Neural cell (in vitro differentiated cells): ENCODE measurements at regions not wholly inside any gene's neighbourhood (a gene's known extent, or its start where the extent isn't known, plus 50 kb on each side); places are given as distances from the start of the nearest gene placed in this dataset.

Experiments used
- H2AFZ ChIP-seq: fragments of 200-600, 300-800 bp; sonication (generic), shearing (Covaris generic); 2 replicates; pipeline ENCODE4 v1.6.0; 2014; ENCODE audit warnings: low read depth, mild to moderate bottlenecking, antibody characterized with exemption, low read length, moderate library complexity
- H3F3A ChIP-seq: fragments of 200-600 bp; shearing (Covaris generic); 2 replicates; pipeline ENCODE4 v1.6.1; 2016; ENCODE audit warnings: mild to moderate bottlenecking, moderate library complexity, mixed read lengths, antibody characterized with exemption, low read length; ENCODE audit not compliant: insufficient read depth, poor library complexity, severe bottlenecking
- H3K27ac ChIP-seq: fragments of 200-600, 300-800 bp; sonication (generic), shearing (Covaris generic); 2 replicates; pipeline ENCODE4 v1.5.1; 2014; ENCODE audit warnings: mild to moderate bottlenecking, low read length, moderate library complexity
- H3K27me3 ChIP-seq: fragments of 300-800, 200-600 bp; sonication (generic), shearing (Covaris generic); 2 replicates; pipeline ENCODE4 v1.6.0; 2014; ENCODE audit warnings: mild to moderate bottlenecking, low read depth, low read length, moderate library complexity; ENCODE audit not compliant: insufficient read depth
- H3K36me3 ChIP-seq: fragments of 300-800, 200-600 bp; sonication (generic), shearing (Covaris generic); 2 replicates; pipeline ENCODE4 v1.5.1; 2014; ENCODE audit warnings: mild to moderate bottlenecking, antibody characterized with exemption, low read length, moderate library complexity; ENCODE audit not compliant: insufficient read depth
- H3K4me2 ChIP-seq: fragments of 300-800, 200-600 bp; sonication (generic), shearing (Covaris generic); 2 replicates; pipeline ENCODE4 v1.6.0; 2014; ENCODE audit warnings: mild to moderate bottlenecking, low read length
- H3K4me3 ChIP-seq: fragments of 300-800, 200-600 bp; sonication (generic), shearing (Covaris generic); 2 replicates; pipeline ENCODE4 v1.5.1; 2014; ENCODE audit warnings: mild to moderate bottlenecking, low read length, moderate library complexity
- H3K79me2 ChIP-seq: fragments of 200-600 bp; shearing (Covaris generic); replicated peaks from 2 replicates; pipeline ENCODE4 v1.6.0; 2014; ENCODE audit warnings: mild to moderate bottlenecking, low read length, moderate library complexity; ENCODE audit not compliant: insufficient read depth
- H3K9ac ChIP-seq: fragments of 300-800, 200-600 bp; sonication (generic), shearing (Covaris generic); 2 replicates; pipeline ENCODE4 v1.6.1; 2016; ENCODE audit warnings: mild to moderate bottlenecking, low read length, mixed read lengths
- H3K9me2 ChIP-seq: fragments of 200-600 bp; shearing (Covaris generic); 2 replicates; pipeline ENCODE4 v1.6.1; 2016; ENCODE audit warnings: mild to moderate bottlenecking, low read length, mixed read lengths; ENCODE audit not compliant: insufficient read depth
- H3K9me3 ChIP-seq: fragments of 200-600, 300-800 bp; sonication (generic), shearing (Covaris generic); 2 replicates; pipeline ENCODE4 v1.6.1; 2016; ENCODE audit warnings: mild to moderate bottlenecking, mixed run types, low read length, moderate library complexity, mixed read lengths
- H4K20me1 ChIP-seq: fragments of 200-600 bp; shearing (Covaris generic); 2 replicates; pipeline ENCODE4 v1.6.1; 2016; ENCODE audit warnings: mild to moderate bottlenecking, mixed run types; ENCODE audit not compliant: insufficient read depth
- CTCF ChIP-seq: fragments of 450-650 bp; IDR thresholded peaks from 2 replicates; pipeline ENCODE4 v1.5.1; 2014; ENCODE audit warnings: antibody characterized with exemption, mild to moderate bottlenecking, moderate library complexity; ENCODE audit not compliant: poor library complexity, severe bottlenecking
- EP300 ChIP-seq: fragments of 450-650 bp; conservative IDR thresholded peaks from 2 replicates; pipeline ENCODE4 v1.6.1; 2014; ENCODE audit warnings: antibody characterized with exemption, mild to moderate bottlenecking, moderate library complexity; ENCODE audit not compliant: poor library complexity, severe bottlenecking
- EZH2 ChIP-seq: fragments of 200-600, 300-800 bp; shearing (Covaris generic), sonication (generic); IDR thresholded peaks from 2 replicates; pipeline ENCODE4 v1.6.1; 2014; ENCODE audit warnings: antibody characterized with exemption, low read length, borderline replicate concordance, mild to moderate bottlenecking; ENCODE audit not compliant: insufficient read depth, poor library complexity, severe bottlenecking
- MXI1 ChIP-seq: fragments of 450-650 bp; conservative IDR thresholded peaks from 2 replicates; pipeline ENCODE4 v1.6.1; 2014; ENCODE audit warnings: antibody characterized with exemption, mild to moderate bottlenecking; ENCODE audit not compliant: poor library complexity, severe bottlenecking
- POLR2AphosphoS5 ChIP-seq: IDR thresholded peaks from 2 replicates; pipeline ENCODE4 v1.6.1; 2012
- RAD21 ChIP-seq: fragments of 450-650 bp; conservative IDR thresholded peaks from 2 replicates; pipeline ENCODE4 v1.6.1; 2014; ENCODE audit warnings: antibody characterized with exemption, mild to moderate bottlenecking, moderate library complexity
- REST ChIP-seq: IDR thresholded peaks from 2 replicates; pipeline ENCODE4 v1.6.1; 2012; ENCODE audit warnings: borderline replicate concordance
- SMC3 ChIP-seq: fragments of 450-650 bp; conservative IDR thresholded peaks from 2 replicates; pipeline ENCODE4 v1.6.1; 2014; ENCODE audit warnings: antibody characterized with exemption, mild to moderate bottlenecking, moderate library complexity; ENCODE audit not compliant: poor library complexity
- TAF1 ChIP-seq: IDR thresholded peaks from 2 replicates; pipeline ENCODE4 v1.6.1; 2012; ENCODE audit warnings: low read depth

GRCh38 chr20:40159276-40159675, 529.8 kb downstream of the MAFB start:
- Histone ChIP-seq H3K79me2 (no peaks in the 10 kb centered on the region), H3K27ac (no peak overlapping the region), H3F3A (no peaks in the 10 kb centered on the region), H4K20me1 (no peaks in the 10 kb centered on the region), H3K36me3 (no peaks in the 10 kb centered on the region), H3K9me2 (no peaks in the 10 kb centered on the region), H3K4me3 (no peak overlapping the region), H3K9ac (no peak overlapping the region), H3K4me2 (no peak overlapping the region), H3K9me3 (no peaks in the 10 kb centered on the region), H3K27me3 (no peaks in the 10 kb centered on the region), H2AFZ (no peak overlapping the region)
- TF ChIP-seq TAF1 (no peak), MXI1 (no peak), CTCF (no peak), SMC3 (no peak), REST (no peak), EP300 (no peak), RAD21 (no peak), POLR2AphosphoS5 (no peak), EZH2 (no peak)

GRCh38 chr20:40156600-40157317, 532.3 kb downstream of the MAFB start:
- no peak overlapping the region for H3K4me2 ChIP-seq
- H3K27me3 ChIP-seq = no peaks in the 10 kb centered on the region
- no peak overlapping the region for H3K9ac ChIP-seq
- no peaks in the 10 kb centered on the region for H3F3A ChIP-seq
- no peak overlapping the region for H3K4me3 ChIP-seq
- no peaks in the 10 kb centered on the region for H3K79me2 ChIP-seq
- TF ChIP-seq CTCF (no peak), TAF1 (no peak), EZH2 (no peak), RAD21 (no peak), EP300 (no peak), SMC3 (no peak), REST (no peak), MXI1 (no peak), POLR2AphosphoS5 (no peak)
- no peaks in the 10 kb centered on the region for H3K9me3 ChIP-seq
- H4K20me1 ChIP-seq = no peaks in the 10 kb centered on the region
- no peak overlapping the region for H3K27ac ChIP-seq
- no peak overlapping the region for H2AFZ ChIP-seq
- H3K36me3 ChIP-seq = no peaks in the 10 kb centered on the region
- no peaks in the 10 kb centered on the region for H3K9me2 ChIP-seq
